ENCODE measurements at regions not wholly inside any gene's neighbourhood (a gene's known extent, or its start where the extent isn't known, plus 50 kb on each side); places are given as distances from the start of the nearest gene placed in this dataset.

DNA sequence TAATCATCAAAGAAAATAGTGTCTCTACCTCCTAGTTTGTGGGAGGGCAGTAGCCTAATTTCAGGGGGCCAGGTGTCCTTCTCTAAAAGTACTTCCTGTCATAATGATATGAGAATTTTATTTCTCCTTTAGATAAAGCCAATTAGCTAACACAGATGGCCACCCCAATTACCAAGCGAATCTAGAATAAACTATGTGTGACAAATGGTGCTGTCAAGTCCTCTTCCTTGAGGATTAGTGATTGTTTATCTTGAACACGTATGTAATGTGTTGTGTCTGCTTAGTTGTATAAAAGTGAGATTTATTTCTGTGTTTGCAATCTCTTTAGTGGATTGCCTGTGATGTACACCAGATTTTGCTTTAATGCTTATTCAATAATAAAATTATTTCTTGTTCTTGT, 1120.0 kb downstream of the SORCS1 start:
- no peak for TF ChIP-seq CTCF (IDR thresholded peaks at IDR 0.05)
- TF ChIP-seq POLR2A (IDR thresholded peaks at IDR 0.05), result no peak
- no peak for TF ChIP-seq EP300 (IDR thresholded peaks at IDR 0.05)

Measured in suprapubic skin (tissue), 3 donors.